G401 (cell line): ENCODE measurements at regions not wholly inside any gene's neighbourhood (a gene's known extent, or its start where the extent isn't known, plus 50 kb on each side); places are given as distances from the start of the nearest gene placed in this dataset.
A peak's percentile ranks its signal among the peaks of the same experiment; 100 is the strongest.
"Not testable (repeated sequence)": the region's sequence is repeated elsewhere in the genome, so short reads cannot be mapped to it uniquely, and the experiment has no call there.

ENCODE experiments used
- DNase-seq: peaks from one replicate; pipeline ENCODE4 v3.0.0-alpha.2; 2015; ENCODE audit warnings: low spot score
- in situ Hi-C: cut with HindIII; loops from 2 replicates; pipeline ENCODE4 v1.10.0; 2016; ENCODE audit warnings: low sequenced_read_pairs, mixed read lengths

- no peak for DNase-seq
- in situ Hi-C loops, result no loop called here
These were observed 54.9 kb upstream of the NBPF3 start for GRCh38 chr1:21385022-21385421.

DNA sequence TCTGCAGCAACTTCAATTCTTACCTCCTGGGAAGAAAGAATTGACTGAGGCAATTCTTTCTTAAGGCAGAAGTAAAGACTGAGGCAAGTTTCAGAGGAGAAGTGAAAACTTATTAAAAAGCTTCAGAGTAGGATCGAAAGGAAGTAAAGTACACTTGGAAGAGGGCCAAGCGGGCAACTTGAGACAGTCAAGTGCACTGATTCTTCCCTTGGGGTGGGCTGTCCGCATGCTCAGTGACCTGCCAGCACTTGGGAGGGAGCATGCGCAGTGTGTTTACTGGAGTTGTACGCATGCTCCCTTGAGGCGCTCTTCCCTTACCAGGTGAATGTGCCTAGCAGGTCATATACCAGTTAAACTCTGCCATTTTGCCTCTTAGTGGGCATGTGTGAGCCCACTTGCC lies 55.3 kb upstream of the NBPF3 start:
- in situ Hi-C loops, result no loop called here
- no peak for DNase-seq

GRCh38 chr1:21383785-21384401 lies 56.0 kb upstream of the NBPF3 start:
- DNase-seq, result no peak
- in situ Hi-C loops, result no loop called here

DNA sequence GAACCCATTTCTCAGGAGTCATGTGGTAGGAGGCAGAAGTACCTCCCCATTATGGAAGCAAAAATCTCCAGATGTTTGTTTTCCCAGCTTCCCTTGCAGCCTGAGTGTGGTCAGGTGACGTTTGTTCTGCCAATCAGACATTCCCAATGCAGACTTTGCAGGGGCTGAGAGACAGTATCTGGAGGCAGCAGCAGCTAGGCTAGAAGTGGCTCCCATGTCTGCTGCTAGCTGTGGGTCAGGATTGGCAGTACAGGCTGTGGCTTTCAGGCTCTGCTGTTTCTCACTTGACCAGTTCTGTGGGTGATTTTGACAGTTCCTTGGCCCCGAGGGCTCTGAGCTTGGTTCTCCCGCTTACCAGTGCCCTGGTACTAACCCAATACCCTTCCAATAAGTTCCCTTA lies 58.6 kb upstream of the NBPF3 start:
- in situ Hi-C loops, result no loop called here
- DNase-seq, result no peak

- in situ Hi-C loops, DNase-seq: not testable (repeated sequence)
These were observed 59.8 kb upstream of the NBPF3 start for GRCh38 chr1:21380147-21380546.

- in situ Hi-C loops, result no loop called here
- DNase-seq, result no peak
These were observed 60.4 kb upstream of the NBPF3 start for GRCh38 chr1:21379571-21379970.

GRCh38 chr1:21378705-21379494 lies 61.0 kb upstream of the NBPF3 start:
- DNase-seq, result no peak
- in situ Hi-C loops, result no loop called here

GRCh38 chr1:21372383-21372782 lies 67.6 kb upstream of the NBPF3 start:
- in situ Hi-C loops, result no loop called here

GRCh38 chr1:21369905-21370304 lies 70.0 kb upstream of the NBPF3 start:
- in situ Hi-C loops, result loop anchor here (10.0 kb wide), 1 partner anchor 125 kb away; no protein-coding TSS in a partner anchor
- DNase-seq, result no peak

More at GRCh38 chr1:21372383-21372782, 67.6 kb upstream of the NBPF3 start:
- DNase-seq, result no peak

DNA sequence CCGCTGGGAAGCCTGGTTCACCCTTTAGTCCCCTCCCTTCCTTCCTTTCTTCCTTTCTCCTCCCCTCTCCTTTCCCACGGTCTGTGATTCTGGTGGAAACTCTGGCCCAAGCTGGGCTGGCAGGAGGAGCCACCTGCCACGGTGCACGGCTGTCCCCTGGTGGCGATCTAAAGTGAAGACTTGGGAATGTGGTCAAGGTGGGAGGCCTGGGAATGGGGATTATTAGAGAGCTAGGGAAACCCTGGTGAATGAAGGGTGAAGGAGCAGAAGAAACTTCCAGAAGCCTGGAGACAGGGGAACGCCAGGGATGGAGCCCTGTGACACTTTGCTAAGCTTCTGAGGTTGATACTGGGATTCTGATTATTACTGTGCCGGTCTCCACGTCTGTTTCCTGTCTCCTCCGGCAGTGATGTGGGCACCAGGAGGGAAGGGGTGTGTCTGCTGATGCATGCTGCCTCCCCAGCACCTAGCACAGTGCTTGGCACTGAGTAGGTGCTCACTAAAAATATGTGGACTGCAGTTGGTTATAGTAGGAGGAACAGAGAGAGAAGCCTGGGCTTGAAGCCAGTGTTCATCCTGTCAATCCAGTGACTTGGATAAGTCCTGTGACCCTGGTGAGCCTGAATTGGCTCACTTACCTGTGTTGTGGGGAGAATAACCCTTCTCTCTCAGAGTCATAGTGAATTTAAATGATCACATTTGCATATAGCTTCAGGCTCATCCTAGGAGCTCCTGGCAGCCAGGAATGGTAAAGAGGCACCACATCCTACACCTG lies 71.2 kb upstream of the NBPF3 start:
- in situ Hi-C loops, result loop anchor here (10.0 kb wide), 1 partner anchor 124 kb away; no protein-coding TSS in a partner anchor

DNA sequence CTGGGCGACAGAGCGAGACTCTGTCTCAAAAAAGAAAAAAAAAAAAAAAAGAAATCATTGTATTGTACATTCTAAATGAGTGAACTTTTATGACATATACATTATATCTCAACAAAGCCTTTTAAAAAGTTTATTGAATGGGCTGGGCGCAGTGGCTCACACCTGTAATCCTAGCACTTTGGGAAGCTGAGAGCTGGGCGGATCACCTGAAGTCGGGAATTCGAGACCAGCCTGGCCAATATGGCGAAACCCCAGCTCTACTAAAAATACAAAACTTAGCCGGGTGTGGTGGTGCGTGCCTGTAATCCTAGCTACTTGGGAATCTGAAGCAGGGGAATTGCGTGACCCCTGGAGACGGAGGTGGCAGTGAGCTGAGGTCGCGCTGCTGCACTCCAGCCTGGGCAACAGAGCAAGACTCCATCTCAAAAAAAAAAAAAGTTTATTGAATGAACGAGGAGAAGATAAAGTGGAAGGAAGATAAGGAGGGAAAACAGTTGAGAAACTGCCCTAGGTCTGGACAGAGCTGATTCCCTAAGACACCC lies 71.9 kb upstream of the NBPF3 start:
- in situ Hi-C loops, result loop anchor here (10.0 kb wide), 1 partner anchor 123 kb away; no protein-coding TSS in a partner anchor

More for the DNA sequence above, 71.2 kb upstream of the NBPF3 start:
- DNase-seq, result peak; percentile 80

DNA sequence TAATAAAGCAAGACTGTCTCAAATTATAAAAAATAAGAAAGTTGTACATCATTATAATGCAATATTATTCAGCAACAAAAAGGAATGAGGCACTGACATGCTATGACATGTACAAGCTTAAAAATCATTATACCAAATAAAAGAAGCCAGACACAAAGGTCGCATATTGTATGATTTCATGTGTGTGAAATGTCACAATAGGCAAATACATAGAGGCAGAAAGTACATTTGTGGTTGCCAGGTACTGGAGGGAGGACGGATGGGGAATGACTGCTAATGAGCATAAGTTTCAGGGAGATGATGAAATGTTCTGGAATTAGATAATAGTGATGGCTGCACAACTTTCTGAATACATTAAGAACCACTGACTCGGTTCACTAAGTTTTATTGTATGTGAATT lies 73.6 kb upstream of the NBPF3 start:
- in situ Hi-C loops, result loop anchor here (10.0 kb wide), 1 partner anchor 121 kb away; no protein-coding TSS in a partner anchor
- DNase-seq, result no peak

More for the DNA sequence above, 71.9 kb upstream of the NBPF3 start:
- DNase-seq, result not testable (repeated sequence)

- in situ Hi-C loops, result loop anchor here (10.0 kb wide), 1 partner anchor 120 kb away; no protein-coding TSS in a partner anchor
- DNase-seq, result no peak
These were observed 74.8 kb upstream of the ECE1 start for GRCh38 chr1:21365036-21365435.

- DNase-seq, result no peak
- in situ Hi-C loops, result loop anchor here (10.0 kb wide), 1 partner anchor 117 kb away; no protein-coding TSS in a partner anchor
These were observed 71.8 kb upstream of the ECE1 start for GRCh38 chr1:21362096-21362495.

DNA sequence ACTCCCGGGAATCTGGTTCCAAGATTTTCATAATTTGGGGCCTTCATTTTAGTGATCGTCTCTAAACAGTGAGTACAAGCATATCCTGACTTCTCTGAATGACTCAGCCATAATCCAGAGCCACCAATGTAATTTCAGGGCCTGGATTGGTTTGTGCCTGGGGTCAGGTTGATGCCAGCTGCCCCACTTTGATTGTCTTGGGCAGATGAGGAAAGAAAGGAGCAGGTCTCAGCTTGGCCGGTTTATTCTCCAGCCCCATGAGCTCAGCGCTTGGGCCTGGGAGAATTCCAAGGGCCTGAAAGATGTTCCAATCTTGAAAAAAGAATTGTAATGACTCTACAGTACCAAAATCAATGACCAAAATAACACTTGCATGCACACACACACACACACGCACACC lies 71.2 kb upstream of the ECE1 start:
- in situ Hi-C loops, result loop anchor here (10.0 kb wide), 1 partner anchor 117 kb away; no protein-coding TSS in a partner anchor

DNA sequence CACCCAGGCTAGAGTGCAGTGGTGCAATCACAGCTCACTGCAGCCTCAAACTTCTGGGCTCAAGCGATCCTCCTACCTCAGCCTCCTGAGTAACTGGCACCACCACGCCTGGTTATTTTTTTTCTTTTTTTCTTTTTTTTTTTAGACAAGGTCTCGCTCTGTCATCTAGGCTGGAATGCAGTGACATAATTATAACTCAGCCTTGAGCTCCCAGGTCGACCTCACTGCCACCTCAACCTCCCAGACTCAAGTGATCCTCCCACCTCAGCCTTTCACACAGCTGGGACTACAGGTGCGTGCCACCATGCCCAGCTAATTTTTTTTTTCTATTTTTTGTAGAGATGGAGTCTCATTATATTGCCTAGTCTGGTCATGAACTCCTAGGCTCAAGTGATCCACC lies 66.9 kb upstream of the ECE1 start:
- no peak for DNase-seq
- in situ Hi-C loops, result no loop called here

More for the DNA sequence above, 71.2 kb upstream of the ECE1 start:
- DNase-seq, result no peak

GRCh38 chr1:21355956-21356355 lies 65.7 kb upstream of the ECE1 start:
- DNase-seq, result no peak
- in situ Hi-C loops, result no loop called here

- no peak for DNase-seq
- in situ Hi-C loops, result no loop called here
These were observed 62.3 kb upstream of the ECE1 start for GRCh38 chr1:21352586-21352985.

DNA sequence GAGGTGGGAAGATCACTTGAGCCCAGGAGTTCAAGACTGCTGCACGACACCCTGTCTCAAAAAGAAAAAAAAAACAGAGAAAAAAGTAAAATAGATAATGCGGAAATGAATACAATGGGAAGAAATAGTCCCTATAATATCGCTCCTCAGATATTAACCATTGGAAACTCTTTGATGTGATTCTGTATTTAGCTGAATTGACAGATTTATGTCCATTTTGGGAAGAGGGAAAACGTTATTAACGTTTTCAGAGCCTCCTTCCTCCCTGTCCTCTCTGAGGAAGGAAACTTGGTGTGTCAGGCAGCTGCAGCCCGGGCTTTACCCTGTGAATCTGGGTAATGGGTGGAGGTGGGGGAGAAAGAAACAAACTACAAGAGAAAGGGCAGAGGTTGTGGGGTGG lies 61.6 kb upstream of the ECE1 start:
- no peak for DNase-seq
- in situ Hi-C loops, result no loop called here
